T-cell (primary cell): ENCODE measurements at regions not wholly inside any gene's neighbourhood (a gene's known extent, or its start where the extent isn't known, plus 50 kb on each side); places are given as distances from the start of the nearest gene placed in this dataset.

Experiments used
- ATAC-seq, 4 experiments: fragments of 200-7000 bp in 3 of 4; fragments of 150-1000 bp in 1 of 4; cut with Tn5 transposase; replicated peaks in 1 of 4; 1 replicate in 3 of 4; 2 replicates in 1 of 4; pipeline ENCODE4 v1.10.0; 2021; ENCODE audit warnings: moderate library complexity in 3 of 4, mild to moderate bottlenecking in 2 of 4, moderate number of reproducible peaks in 1 of 4
- CTCF ChIA-PET, 2 donors: fragments of 300-600 bp; sonication (Branson Sonifier 250); formaldehyde crosslinking; loops; one replicate each; lab custom pipeline; 2022; ENCODE audit warnings: antibody characterized with exemption in 2 of 2; lab: Charles Lee
- POLR2A ChIA-PET, 2 donors: fragments of 300-600 bp; sonication (Branson Sonifier 250); formaldehyde crosslinking; loops; one replicate each; lab custom pipeline; 2022; ENCODE audit warnings: antibody characterized with exemption in 2 of 2; lab: Charles Lee
- DNase-seq, 35 experiments: peaks; one replicate each; pipeline versions ENCODE4 v3.0.0 to v3.0.0-alpha.2; 2013 to 2023
- H3K27ac ChIP-seq: one replicate; pipeline ENCODE4 v1.5.1; 2013; ENCODE audit warnings: low read length
- H3K27me3 ChIP-seq, 2 experiments: replicated peaks in 1 of 2; 1 replicate in 1 of 2; 2 replicates in 1 of 2; pipeline versions ENCODE4 v1.6.1 to v1.7.0; 2013; ENCODE audit warnings: low read length in 1 of 2, mixed read lengths in 1 of 2; ENCODE audit not compliant: control insufficient read depth in 2 of 2, insufficient read depth in 2 of 2; ENCODE audit errors: extremely low read depth in 1 of 2
- H3K36me3 ChIP-seq, 2 donors: 1 replicate in 1 of 2; 2 replicates in 1 of 2; pipeline versions ENCODE4 v1.6.1 to v1.7.0; 2013; ENCODE audit warnings: low read length in 1 of 2; ENCODE audit not compliant: control insufficient read depth in 2 of 2, insufficient read depth in 1 of 2; ENCODE audit errors: extremely low read depth in 1 of 2
- H3K4me1 ChIP-seq, 2 experiments: 1 replicate in 1 of 2; 2 replicates in 1 of 2; pipeline versions ENCODE4 v1.6.1 to v1.7.0; 2013; ENCODE audit warnings: low read length in 2 of 2, mixed read lengths in 1 of 2; ENCODE audit not compliant: insufficient read depth in 2 of 2, control insufficient read depth in 1 of 2; ENCODE audit errors: extremely low read depth in 1 of 2
- H3K4me3 ChIP-seq, 2 donors: 1 replicate in 1 of 2; 2 replicates in 1 of 2; pipeline versions ENCODE4 v1.5.1 to v1.7.0; 2013; ENCODE audit warnings: mild to moderate bottlenecking in 2 of 2, low read length in 1 of 2, moderate library complexity in 1 of 2; ENCODE audit not compliant: control insufficient read depth in 1 of 2; ENCODE audit errors: extremely low read depth in 1 of 2
- H3K9me3 ChIP-seq: 2 replicates; pipeline ENCODE4 v1.7.0; 2013
- H3K27ac Mint-ChIP-seq, 2 donors: one replicate each; pipeline ENCODE4 v1.8.0; 2020 to 2021; ENCODE audit warnings: mild to moderate bottlenecking in 2 of 2, mixed read lengths in 2 of 2
- H3K27me3 Mint-ChIP-seq, 2 donors: one replicate each; pipeline ENCODE4 v1.8.0; 2021 to 2022; ENCODE audit warnings: mixed read lengths in 2 of 2
- H3K36me3 Mint-ChIP-seq: one replicate; pipeline ENCODE4 v1.8.0; 2021; ENCODE audit warnings: mixed read lengths
- H3K4me1 Mint-ChIP-seq, 3 donors: one replicate each; pipeline ENCODE4 v1.8.0; 2020 to 2022; ENCODE audit warnings: mixed read lengths in 3 of 3, mild to moderate bottlenecking in 1 of 3
- H3K4me3 Mint-ChIP-seq, 3 donors: one replicate each; pipeline ENCODE4 v1.8.0; 2020 to 2022; ENCODE audit warnings: mild to moderate bottlenecking in 3 of 3, mixed read lengths in 3 of 3, moderate library complexity in 3 of 3
- H3K9me3 Mint-ChIP-seq, 3 donors: one replicate each; pipeline ENCODE4 v1.8.0; 2020 to 2022; ENCODE audit warnings: mixed read lengths in 3 of 3
- WGBS: methylation state at CpG from one replicate; pipeline ENCODE4 v1.1.5; 2013; ENCODE audit warnings: missing lambda C conversion rate; ENCODE audit not compliant: insufficient coverage; 5-methylcytosine and 5-hydroxymethylcytosine counted together

DNA sequence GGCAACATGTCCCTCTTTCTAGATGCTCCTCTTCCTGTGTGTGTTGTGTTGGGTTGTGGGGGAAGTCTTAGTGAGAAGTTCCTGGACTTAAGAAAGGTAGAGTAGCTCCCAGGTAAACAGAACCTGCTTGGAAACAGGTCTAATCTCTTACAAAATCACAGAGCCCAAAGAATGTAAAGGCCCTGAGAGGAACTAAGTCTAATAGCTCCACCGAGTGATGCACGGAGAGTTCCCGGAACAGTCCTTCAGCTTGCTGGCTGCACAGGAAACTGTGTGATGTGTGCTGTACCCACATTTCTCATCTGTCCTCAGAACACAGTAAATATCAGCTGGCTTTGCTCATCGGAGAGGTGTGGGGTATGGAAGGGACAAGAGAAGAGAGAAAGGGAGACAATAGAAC, 182.6 kb upstream of the LYZL1 start:
- no peaks in the 10 kb centered on the region for H3K36me3 ChIP-seq
- H3K9me3 Mint-ChIP-seq = peaks cover 0 to 5% (median 0%) of the 10 kb centered on the region in 3 donors
- POLR2A ChIA-PET = no interaction called here
- CTCF ChIA-PET = no interaction called here
- no peaks in the 10 kb centered on the region for H3K4me1 ChIP-seq
- WGBS = 22% methylated on average over 3 of the region's 4 CpGs
- H3K4me3 Mint-ChIP-seq = no peak overlapping the region
- no peak for DNase-seq
- H3K27me3 Mint-ChIP-seq = peaks cover 8 to 34% of the 10 kb centered on the region in 2 donors
- ATAC-seq = no peak
- H3K4me3 ChIP-seq = no peak overlapping the region
- H3K9me3 ChIP-seq = no peaks in the 10 kb centered on the region
- no peaks in the 10 kb centered on the region for H3K36me3 Mint-ChIP-seq
- no peak overlapping the region for H3K27ac Mint-ChIP-seq
- peaks cover 0 to 6% (median 0%) of the 10 kb centered on the region in 3 donors for H3K4me1 Mint-ChIP-seq
- H3K27ac ChIP-seq = no peak overlapping the region
- peaks cover 0 to 4% of the 10 kb centered on the region in 2 experiments for H3K27me3 ChIP-seq

DNA sequence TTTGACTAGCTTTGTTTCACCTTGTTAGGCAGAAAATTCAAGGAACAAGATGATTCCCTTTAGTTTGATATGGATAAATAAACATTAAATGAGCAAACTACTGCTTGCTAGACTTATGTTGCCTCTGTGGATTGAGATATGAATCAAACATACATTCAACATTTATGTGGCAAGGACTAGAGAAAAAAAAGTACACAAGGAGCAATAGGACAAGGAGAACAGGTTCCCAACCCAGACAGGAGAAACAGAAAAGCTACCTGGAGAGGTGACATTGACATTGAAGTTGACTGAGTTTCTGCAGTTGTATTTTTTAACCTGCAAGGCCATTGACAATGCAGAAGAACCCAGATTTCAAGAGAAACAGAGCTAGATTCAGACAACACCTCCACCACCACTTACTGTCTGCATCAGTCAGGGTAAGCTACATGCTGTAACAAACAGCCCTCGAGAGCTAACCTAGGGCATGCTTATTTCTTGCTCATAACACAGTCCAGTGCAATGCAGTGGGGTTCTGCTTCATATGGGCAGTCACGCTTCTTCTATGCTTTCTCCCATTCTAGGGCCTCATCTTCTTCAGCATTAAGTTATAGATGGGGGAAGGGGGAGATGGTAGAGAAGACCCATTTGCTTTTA, 180.9 kb upstream of the LYZL1 start:
- no peak overlapping the region for H3K4me3 Mint-ChIP-seq
- no peaks in the 10 kb centered on the region for H3K9me3 ChIP-seq

DNA sequence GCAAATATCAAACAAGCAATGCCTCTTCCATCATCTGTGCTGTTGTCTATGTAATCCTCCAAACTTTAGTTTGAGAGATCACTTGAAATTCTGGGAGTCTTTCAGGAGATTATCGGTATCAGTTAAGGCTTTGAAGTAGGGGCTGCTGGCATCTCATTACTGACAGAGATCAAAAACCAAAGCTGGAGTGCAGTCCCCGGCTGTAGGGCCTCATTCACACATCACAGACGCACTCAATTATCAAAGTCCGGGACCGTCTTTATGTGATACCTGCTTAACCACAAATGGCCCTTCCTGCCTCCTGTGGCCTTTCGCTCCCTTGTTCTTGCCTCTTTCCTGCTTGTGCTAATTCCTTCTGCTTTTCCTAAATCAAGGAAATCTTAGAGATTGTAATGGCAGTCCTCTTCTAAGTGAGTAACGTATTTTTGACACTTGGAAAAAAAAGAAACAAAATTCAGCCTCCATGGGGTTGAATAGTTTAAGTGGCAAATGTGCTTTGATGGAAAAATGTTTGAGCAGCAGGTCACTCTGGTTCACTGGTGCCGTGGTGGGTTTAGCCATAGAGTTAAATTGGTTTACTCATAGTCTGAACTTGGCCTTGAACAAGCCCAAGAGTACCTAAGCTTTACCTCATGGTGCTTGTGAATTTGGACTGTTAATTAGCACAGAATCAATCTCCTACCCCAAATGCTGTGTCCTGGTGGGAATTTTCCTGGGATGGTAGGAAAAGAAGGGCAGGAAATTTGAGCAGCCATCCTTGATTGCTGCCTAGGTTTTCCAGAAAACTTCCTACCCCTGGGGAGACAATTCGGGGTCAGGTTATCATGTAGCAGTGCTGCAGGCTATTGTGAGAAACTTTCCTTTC, 178.9 kb upstream of the LYZL1 start:
- WGBS = 81% methylated on average over 5 of the region's 9 CpGs
- ATAC-seq (no peak), DNase-seq (no peak)
- Histone ChIP-seq H3K4me1 (no peaks in the 10 kb centered on the region), H3K27me3 (no peaks in the 10 kb centered on the region), H3K36me3 (no peaks in the 10 kb centered on the region), H3K4me3 (no peak overlapping the region), H3K27ac (no peak overlapping the region), H3K9me3 (no peaks in the 10 kb centered on the region)
- peaks cover 0 to 6% (median 0%) of the 10 kb centered on the region in 3 donors for H3K4me1 Mint-ChIP-seq
- H3K27me3 Mint-ChIP-seq = peaks cover 0 to 32% of the 10 kb centered on the region in 2 donors
- POLR2A ChIA-PET = no interaction called here
- no peak overlapping the region for H3K27ac Mint-ChIP-seq
- peaks cover 3 to 8% (median 3%) of the 10 kb centered on the region in 3 donors for H3K9me3 Mint-ChIP-seq
- CTCF ChIA-PET = no interaction called here
- H3K36me3 Mint-ChIP-seq = no peaks in the 10 kb centered on the region
- no peak overlapping the region for H3K4me3 Mint-ChIP-seq

More for the DNA sequence above, 180.9 kb upstream of the LYZL1 start:
- H3K27me3 Mint-ChIP-seq = peaks cover 0 to 31% of the 10 kb centered on the region in 2 donors
- no peaks in the 10 kb centered on the region for H3K36me3 ChIP-seq
- no peak overlapping the region for H3K4me3 ChIP-seq
- H3K27ac Mint-ChIP-seq = no peak overlapping the region
- ChIA-PET CTCF (no interaction called here), POLR2A (no interaction called here)
- H3K27ac ChIP-seq = no peak overlapping the region
- H3K36me3 Mint-ChIP-seq = no peaks in the 10 kb centered on the region
- WGBS = no CpG with 5 or more reads among the region's 2 CpGs
- ATAC-seq (no peak), DNase-seq (no peak)
- no peaks in the 10 kb centered on the region for H3K27me3 ChIP-seq
- peaks cover 0 to 6% (median 0%) of the 10 kb centered on the region in 3 donors for H3K4me1 Mint-ChIP-seq
- H3K4me1 ChIP-seq = no peaks in the 10 kb centered on the region
- H3K9me3 Mint-ChIP-seq = peaks cover 0 to 5% (median 0%) of the 10 kb centered on the region in 3 donors

DNA sequence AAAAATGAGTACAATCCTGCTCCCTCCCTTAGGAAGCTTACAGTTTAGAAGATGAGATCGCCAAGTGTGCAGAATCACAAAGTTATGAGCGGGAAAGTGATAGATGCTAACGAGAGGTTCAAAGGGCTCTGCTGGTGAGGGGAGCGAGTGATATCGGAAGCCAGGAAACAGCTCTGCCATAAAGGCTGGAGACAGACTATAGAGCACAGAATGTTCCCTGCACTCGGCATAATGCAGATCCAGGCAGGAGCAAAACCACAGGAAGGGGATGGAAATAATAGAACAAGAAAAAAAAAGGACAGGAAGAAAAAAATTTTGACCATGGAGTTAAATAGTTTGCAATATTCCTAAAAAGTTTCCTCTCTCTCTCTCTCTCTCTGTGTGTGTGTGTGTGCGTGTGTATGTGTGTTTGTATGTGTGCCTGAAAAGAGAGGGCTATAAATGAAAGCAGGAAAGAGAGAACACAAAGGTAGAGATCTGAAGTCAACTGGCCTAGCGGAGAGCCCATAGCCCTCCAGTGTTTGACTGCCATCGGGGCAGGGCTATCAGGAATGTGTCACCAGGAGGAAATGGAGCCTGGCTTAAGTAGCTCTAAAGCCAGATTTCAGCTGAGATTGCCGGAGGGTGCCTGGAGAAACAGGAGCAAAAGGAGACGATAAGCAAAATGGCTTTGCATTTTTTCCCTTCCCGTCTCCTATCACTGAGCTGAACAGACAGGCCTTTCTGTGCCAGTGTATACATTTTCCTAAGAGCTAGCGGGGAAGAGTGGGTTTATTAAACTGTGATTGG, 175.8 kb upstream of the LYZL1 start:
- 81% methylated on average over 11 of the region's 13 CpGs for WGBS
- no peak for ATAC-seq
- Mint-ChIP-seq H3K4me3 (no peak overlapping the region), H3K4me1 (no peaks in the 10 kb centered on the region), H3K36me3 (no peaks in the 10 kb centered on the region), H3K27ac (no peak overlapping the region), H3K27me3 (peaks cover 0 to 21% of the 10 kb centered on the region in 2 donors), H3K9me3 (peaks cover 9 to 13% (median 12%) of the 10 kb centered on the region in 3 donors)
- no peaks in the 10 kb centered on the region for H3K4me1 ChIP-seq
- H3K9me3 ChIP-seq = no peaks in the 10 kb centered on the region
- H3K4me3 ChIP-seq = no peak overlapping the region
- H3K27me3 ChIP-seq = no peaks in the 10 kb centered on the region
- no peak overlapping the region for H3K27ac ChIP-seq
- POLR2A ChIA-PET = no interaction called here
- no peak for DNase-seq
- CTCF ChIA-PET = no interaction called here
- no peaks in the 10 kb centered on the region for H3K36me3 ChIP-seq

DNA sequence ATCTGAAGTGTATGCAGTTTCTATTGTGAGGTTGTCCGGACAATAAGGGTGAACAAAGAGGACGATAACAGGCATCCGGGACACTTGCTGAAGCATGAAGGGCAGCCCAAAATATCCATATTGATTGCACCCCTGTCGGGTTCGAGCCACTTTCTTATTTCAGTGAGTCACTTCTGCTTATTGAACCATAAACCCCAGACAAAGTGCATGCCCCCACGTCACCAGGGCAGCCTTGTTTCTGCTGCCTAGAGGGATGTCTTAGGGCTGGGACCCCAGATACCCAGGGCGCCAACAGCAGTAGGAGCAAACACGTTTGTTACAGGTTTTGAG, 175.3 kb upstream of the LYZL1 start:
- Mint-ChIP-seq H3K27ac (no peak overlapping the region), H3K36me3 (no peaks in the 10 kb centered on the region), H3K4me3 (no peak overlapping the region), H3K4me1 (no peaks in the 10 kb centered on the region), H3K9me3 (peaks cover 13 to 16% (median 14%) of the 10 kb centered on the region in 3 donors), H3K27me3 (peaks cover 0 to 21% of the 10 kb centered on the region in 2 donors)
- Histone ChIP-seq H3K9me3 (no peaks in the 10 kb centered on the region), H3K4me3 (no peak overlapping the region), H3K36me3 (no peaks in the 10 kb centered on the region), H3K4me1 (no peaks in the 10 kb centered on the region), H3K27ac (no peak overlapping the region), H3K27me3 (no peaks in the 10 kb centered on the region)
- 80% methylated on average over 1 of the region's 8 CpGs for WGBS
- no peak for ATAC-seq
- CTCF ChIA-PET = no interaction called here
- POLR2A ChIA-PET = no interaction called here
- DNase-seq = no peak

DNA sequence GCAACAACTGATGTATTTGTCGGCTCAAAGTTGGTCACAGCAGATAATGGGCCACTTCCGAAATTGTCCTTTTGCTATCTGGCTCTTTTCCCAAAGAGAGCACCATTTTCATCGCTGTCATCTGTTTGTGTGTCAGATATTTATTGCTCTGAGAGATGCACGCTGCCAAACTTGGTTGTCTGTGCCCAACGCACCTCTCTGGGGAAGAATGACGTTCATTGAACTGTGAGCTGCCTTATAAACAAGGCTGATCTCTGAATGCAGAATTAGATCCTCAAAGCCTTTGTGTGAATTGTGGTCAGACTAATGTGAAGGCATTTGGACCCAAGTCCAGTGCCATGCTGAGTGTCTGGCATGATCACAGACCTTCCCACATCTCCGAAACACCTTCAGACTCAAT, 174.7 kb upstream of the LYZL1 start:
- H3K27ac Mint-ChIP-seq = no peak overlapping the region
- H3K36me3 Mint-ChIP-seq = no peaks in the 10 kb centered on the region
- ChIA-PET POLR2A (no interaction called here), CTCF (no interaction called here)
- Histone ChIP-seq H3K27ac (no peak overlapping the region), H3K4me1 (no peaks in the 10 kb centered on the region), H3K36me3 (no peaks in the 10 kb centered on the region), H3K4me3 (no peak overlapping the region), H3K9me3 (no peaks in the 10 kb centered on the region), H3K27me3 (peaks cover 0 to under 1% of the 10 kb centered on the region in 2 experiments)
- ATAC-seq (no peak), DNase-seq (no peak)
- H3K27me3 Mint-ChIP-seq = peaks cover 0 to 21% of the 10 kb centered on the region in 2 donors
- peaks cover 16 to 18% (median 17%) of the 10 kb centered on the region in 3 donors for H3K9me3 Mint-ChIP-seq
- no peaks in the 10 kb centered on the region for H3K4me1 Mint-ChIP-seq
- WGBS = no CpG with 5 or more reads among the region's 7 CpGs
- H3K4me3 Mint-ChIP-seq = no peak overlapping the region
